GM06990 (cell line): ENCODE measurements at regions not wholly inside any gene's neighbourhood (a gene's known extent, or its start where the extent isn't known, plus 50 kb on each side); places are given as distances from the start of the nearest gene placed in this dataset.

Experiments
- DNase-seq: peaks from one replicate; pipeline ENCODE4 v3.0.0-alpha.2; 2011; ENCODE audit not compliant: insufficient read length; ENCODE audit errors: extremely low read depth
- H3K27me3 ChIP-seq: replicated peaks from 2 replicates; pipeline ENCODE4 v1.6.0; 2011; ENCODE audit warnings: low read length; ENCODE audit not compliant: control insufficient read depth, insufficient read depth
- H3K36me3 ChIP-seq: 2 replicates; pipeline ENCODE4 v1.5.1; 2011; ENCODE audit warnings: low read length; ENCODE audit not compliant: control insufficient read depth, insufficient read depth
- H3K4me3 ChIP-seq: replicated peaks from 2 replicates; pipeline ENCODE4 v1.5.1; 2011; ENCODE audit warnings: low read depth, mild to moderate bottlenecking, control low read depth, low read length
- CTCF ChIP-seq: IDR thresholded peaks from 2 replicates; pipeline ENCODE4 v1.5.1; 2011; ENCODE audit warnings: low read length, control low read depth, mild to moderate bottlenecking, inconsistent platforms; ENCODE audit not compliant: insufficient read depth, poor library complexity, severe bottlenecking

GRCh38 chr20:51097351-51098120 is 74.6 kb upstream of the KCNG1 start:
- Histone ChIP-seq H3K36me3 (no peaks in the 10 kb centered on the region), H3K4me3 (no peak overlapping the region), H3K27me3 (no peaks in the 10 kb centered on the region)
- TF ChIP-seq CTCF: no peak
- DNase-seq: no peak

- Histone ChIP-seq H3K27me3 (no peaks in the 10 kb centered on the region), H3K4me3 (no peak overlapping the region), H3K36me3 (no peaks in the 10 kb centered on the region)
- no peak for DNase-seq
- TF ChIP-seq CTCF: no peak
Measured at GRCh38 chr20:51096582-51097267, 73.8 kb upstream of the KCNG1 start.

- no peak for DNase-seq
Measured at GRCh38 chr20:51095633-51096521, 73.0 kb upstream of the KCNG1 start.

GRCh38 chr20:51094221-51094620 is 71.3 kb upstream of the KCNG1 start:
- no peaks in the 10 kb centered on the region for H3K27me3 ChIP-seq
- no peak for TF ChIP-seq CTCF
- no peaks in the 10 kb centered on the region for H3K36me3 ChIP-seq
- no peak for DNase-seq
- no peak overlapping the region for H3K4me3 ChIP-seq

More at GRCh38 chr20:51095633-51096521, 73.0 kb upstream of the KCNG1 start:
- Histone ChIP-seq H3K4me3 (no peak overlapping the region), H3K36me3 (no peaks in the 10 kb centered on the region), H3K27me3 (no peaks in the 10 kb centered on the region)
- no peak for TF ChIP-seq CTCF

GRCh38 chr20:51093240-51093763 is 70.4 kb upstream of the KCNG1 start:
- TF ChIP-seq CTCF: no peak
- H3K36me3 ChIP-seq: no peaks in the 10 kb centered on the region
- no peaks in the 10 kb centered on the region for H3K27me3 ChIP-seq
- no peak for DNase-seq
- no peak overlapping the region for H3K4me3 ChIP-seq
